GM18867 (cell line): ENCODE measurements at regions not wholly inside any gene's neighbourhood (a gene's known extent, or its start where the extent isn't known, plus 50 kb on each side); places are given as distances from the start of the nearest gene placed in this dataset.
A peak's percentile ranks its signal among the peaks of the same experiment; 100 is the strongest.
"Not testable (repeated sequence)": the region's sequence is repeated elsewhere in the genome, so short reads cannot be mapped to it uniquely, and the experiment has no call there.

Experiments used
- ATAC-seq: cut with Tn5 transposase; IDR thresholded peaks from one replicate; pipeline ENCODE4 v1.9.1; 2021; ENCODE audit warnings: mild to moderate bottlenecking, moderate library complexity; ENCODE audit not compliant: unreplicated experiment

GRCh38 chr7:150045596-150045995 is 171.8 kb downstream of the ATP6V0E2 start:
- not testable (repeated sequence) for ATAC-seq

- not testable (repeated sequence) for ATAC-seq
Observed at GRCh38 chr7:150046290-150047194, 172.8 kb downstream of the ATP6V0E2 start.

- not testable (repeated sequence) for ATAC-seq
Observed at GRCh38 chr7:150047329-150047728, 173.6 kb downstream of the ATP6V0E2 start.

GRCh38 chr7:150047772-150048171 is 174.0 kb downstream of the ATP6V0E2 start:
- ATAC-seq = not testable (repeated sequence)

DNA sequence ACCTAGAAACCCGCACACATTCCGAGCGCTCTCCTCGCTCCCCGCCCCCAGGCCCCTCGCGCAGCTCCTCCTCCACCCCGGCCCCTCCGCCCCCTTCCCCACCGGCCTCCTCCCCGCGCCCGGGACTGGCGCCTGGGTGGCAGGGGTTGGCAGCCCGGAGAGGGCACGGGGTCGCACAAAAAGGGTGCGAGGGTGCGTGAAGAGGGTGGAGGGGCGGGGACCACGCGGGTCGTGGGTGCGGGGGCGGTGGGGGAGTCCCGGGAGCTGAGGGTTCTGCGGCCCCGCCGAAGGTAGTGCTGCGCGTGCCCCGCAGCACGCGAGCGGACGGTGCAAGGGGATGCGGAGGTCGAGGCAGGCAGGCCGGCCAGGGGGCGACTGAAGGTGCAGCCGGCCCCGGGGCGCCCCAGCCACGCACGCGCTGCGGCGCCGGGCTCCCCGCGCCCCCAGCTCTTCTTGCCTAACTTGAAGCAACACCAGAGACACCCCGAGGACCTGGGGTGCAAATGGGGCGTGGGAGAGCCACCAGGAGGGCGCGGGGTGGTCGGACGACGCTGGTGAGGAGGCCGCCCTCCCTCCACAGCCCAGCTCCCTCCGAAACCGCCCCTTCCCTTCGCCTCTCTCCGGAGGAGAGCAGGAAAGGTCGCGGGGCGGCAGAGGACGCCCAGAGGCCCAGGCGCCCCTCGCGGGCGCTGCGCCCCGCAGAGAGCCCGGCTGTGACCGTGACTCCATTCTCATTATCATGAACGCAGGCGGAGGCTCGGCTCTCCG is 174.7 kb downstream of the ATP6V0E2 start:
- not testable (repeated sequence) for ATAC-seq

DNA sequence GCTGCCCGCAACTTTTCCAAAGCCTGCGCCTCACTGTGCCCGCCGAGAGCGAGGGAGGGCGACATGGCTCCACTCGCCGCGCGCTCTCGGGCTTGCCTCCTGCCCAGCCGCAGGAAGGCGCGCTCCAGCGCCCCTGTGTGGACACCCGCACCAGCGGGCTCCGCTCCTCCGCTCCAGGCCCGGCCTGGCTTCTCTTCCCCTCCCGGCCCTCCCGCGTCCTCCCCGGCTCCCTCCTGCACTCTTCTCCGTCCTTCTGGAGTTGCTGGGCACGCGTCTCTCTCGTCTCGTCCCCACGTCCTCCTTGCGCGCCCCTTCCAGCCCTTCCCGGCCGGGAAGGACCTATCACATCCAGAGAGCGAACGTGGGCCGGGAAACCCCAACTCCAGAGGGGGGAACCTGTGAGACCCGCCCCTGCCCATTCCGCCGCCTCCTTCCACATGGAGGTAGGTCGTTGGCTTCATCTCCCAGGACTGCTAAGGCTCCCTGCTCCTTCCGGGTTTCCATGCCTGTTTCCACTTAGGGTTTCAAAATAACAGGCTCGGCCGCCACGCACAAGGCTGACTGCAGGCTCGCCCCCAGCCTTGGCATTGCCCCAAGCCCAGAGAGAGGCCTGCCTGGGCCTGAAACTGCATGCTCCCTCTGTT is 175.4 kb downstream of the ATP6V0E2 start:
- not testable (repeated sequence) for ATAC-seq

GRCh38 chr7:150053396-150053795 is 179.6 kb downstream of the ATP6V0E2 start:
- not testable (repeated sequence) for ATAC-seq

DNA sequence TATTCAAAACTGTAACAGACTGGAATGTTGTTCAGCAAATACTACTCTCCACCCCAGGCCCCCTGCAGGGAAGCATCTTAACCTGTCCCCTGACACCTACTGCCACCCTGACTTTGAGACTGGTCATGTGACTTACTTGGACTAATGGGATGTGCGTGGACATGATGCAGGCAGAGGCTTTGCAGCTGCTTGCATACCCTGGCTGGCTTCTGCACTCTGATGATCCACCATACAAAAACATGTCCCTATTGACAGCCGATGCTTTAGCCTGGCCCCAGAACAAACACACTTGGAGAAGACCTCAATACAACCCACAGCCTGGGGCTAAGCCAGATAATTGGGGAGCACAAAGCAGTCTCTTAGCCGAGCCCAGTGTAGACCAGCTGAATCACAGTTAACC is 180.5 kb downstream of the ATP6V0E2 start:
- ATAC-seq = not testable (repeated sequence)

DNA sequence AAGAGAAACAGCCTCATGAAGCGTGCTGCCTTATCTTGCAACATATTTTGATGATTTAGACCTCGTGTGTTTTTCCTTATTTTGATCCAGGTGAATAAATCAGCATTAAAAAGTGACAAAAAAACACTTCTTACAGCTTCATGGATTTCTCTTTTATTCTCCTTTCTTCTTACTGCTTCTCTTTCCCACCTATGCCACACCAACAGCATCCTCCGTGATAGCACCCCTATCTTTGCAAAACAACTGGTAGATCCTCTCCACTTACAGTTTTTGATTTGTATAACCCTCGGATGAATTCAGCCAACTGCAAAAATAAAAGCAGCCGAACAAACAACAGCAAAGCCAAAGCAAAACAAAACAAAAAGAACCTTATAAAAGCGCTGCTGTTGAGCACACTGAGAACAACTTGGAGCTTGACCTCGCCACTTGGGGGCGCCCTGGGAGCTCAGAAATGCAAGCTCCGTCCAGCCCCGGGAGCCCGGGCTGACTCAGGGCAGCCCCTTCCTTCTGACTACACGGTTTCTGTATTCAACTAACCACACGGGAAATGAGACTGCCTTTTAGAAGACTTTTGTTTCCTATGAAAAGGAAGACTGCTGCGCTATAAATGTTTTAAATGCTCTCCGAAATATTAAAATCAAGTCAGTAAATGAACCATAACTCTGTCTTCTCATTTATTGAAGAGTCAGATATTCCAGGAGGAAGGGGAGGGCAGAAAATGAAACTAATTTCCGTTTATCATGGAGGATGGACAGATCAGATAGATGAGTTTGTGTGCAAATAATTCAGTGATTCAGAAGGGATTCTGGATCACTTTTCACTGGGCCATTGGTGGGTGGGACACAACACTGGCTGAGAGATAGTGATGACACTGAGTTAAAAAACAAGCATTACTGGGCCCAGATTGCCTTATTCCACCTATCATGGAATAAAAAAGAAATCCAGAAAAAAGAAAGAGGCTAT is 186.8 kb downstream of the ATP6V0E2 start:
- ATAC-seq = peak; percentile 99

DNA sequence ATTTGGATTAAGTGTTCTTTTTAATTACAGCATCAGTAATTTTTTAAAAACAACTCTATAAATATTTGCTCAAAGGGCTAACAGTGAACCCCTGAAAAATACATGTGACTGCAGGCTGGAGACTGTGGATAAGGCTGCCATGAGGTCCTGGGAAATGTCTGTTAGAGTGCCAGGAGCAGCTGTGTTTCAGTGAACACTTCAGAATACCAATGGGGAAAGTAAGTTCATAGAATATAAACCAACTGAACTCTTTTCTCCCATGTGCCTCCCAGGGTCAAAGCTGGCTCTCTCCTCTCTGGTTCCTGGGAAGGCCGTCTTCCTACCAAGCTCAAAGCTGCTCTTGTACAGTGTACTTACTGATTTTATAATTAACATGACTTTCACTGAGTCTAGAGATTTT is 189.4 kb downstream of the ATP6V0E2 start:
- ATAC-seq = not testable (repeated sequence)

DNA sequence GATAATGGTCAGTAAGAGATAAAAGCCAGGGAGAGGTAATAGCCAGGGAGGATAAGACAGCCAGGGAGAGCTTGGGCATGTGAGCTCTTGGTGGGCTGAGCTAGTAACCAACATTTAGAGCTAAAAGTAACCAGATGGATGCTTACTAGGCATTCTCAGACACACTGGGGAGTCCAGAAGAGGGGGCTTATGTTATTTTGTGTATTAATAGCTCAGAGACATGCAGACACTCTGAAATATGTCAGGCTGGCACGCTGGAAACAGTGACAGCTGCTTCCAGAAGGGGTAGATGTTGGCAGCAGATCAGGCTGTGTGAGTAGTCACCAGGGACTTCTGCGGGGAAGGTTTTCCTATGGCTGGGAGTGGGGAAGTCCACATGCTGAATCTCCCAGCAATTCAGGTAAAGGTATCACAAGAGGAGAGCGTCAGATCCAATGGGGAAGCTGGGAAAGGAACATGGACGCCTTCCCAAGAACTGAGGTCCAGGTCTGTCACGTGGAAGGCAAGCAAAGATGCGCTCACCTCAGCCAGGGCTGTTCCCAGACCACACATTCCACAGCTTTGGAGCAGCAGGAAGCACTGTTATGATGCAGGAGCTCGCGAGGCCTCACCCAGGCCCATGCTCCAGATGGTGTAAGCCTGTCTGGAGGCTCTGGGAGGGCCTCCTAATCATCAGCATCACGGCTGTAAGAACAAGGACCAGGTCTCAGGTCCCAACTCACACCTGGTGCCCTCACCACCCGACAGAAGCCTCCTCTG is 196.0 kb downstream of the ATP6V0E2 start:
- not testable (repeated sequence) for ATAC-seq

GRCh38 chr7:150077543-150077942 is 203.8 kb downstream of the ATP6V0E2 start:
- ATAC-seq = not testable (repeated sequence)

DNA sequence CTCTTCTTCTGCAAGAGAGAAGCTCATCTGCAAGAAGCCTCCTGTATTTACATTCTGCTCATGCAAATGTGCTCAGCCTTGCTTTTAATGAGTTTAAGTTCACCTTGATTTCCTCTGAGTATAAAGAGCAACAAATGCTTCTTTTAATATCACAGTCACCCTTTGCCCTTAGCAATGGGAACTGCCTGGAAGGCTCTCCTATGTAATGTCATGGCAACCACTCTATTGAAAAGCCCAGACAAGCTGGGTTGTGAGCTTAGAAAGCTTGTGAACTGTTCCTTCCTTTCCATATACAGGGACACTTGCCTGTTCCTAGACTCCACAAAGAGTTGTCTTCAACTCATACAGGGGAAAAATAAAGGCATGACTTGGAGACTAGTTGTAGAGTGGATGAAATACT is 208.1 kb downstream of the ATP6V0E2 start:
- ATAC-seq = not testable (repeated sequence)

DNA sequence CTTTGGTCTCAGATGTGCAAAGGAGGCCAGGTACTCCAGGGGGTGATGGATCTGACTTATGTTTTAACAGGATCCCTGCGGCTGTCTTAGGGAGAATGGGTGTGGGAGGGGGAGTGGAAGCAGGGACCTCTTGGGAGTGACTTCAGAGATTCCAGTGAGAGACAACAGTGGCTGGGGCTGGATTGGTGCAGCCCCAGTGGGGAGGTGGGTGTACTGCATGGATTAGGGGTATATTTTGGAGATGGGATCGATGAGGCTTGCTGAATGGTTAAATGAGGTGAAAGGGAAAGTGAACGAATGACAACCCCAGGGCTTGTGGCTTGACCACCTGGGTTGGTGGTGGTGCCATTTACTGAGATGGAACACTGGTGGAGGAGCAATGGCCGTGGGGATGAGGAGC is 211.0 kb downstream of the ATP6V0E2 start:
- not testable (repeated sequence) for ATAC-seq

DNA sequence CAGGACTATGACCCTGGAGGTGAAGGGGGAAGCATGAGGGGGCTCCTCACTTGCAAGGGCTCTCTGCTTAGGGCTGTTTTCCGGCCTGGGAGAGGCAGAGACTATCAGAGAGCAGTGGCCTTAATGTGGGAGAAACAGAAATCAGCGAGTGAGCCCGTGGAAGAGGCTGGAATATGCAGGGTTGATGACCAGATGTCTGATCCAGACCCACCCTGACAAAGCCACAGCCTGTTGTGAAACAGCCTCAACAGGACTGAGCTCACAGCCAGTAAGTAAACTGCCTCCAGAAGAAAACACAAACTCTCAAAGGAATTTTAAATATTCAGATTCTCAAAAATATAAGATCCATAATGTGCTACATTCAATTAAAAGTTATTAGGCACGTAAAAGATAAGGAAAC is 213.7 kb downstream of the ATP6V0E2 start:
- not testable (repeated sequence) for ATAC-seq

DNA sequence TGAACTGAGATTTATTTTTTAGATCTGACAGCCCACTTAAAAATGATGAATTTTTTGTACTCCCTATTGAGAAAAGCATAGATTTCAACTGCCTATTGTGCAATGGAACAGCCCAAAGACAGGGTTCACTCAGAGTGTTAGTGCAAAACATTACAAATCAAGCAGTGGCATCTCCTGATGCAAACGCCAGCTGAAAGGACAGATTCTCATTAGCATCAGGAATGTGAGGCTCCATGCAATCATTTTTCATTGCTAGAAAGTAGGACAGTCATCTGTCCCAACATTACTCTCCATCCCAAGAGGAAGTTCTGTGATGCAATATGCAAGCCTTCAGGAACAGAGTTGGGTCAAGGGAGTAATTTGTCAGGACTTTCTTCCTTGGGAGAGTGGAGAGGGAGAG is 215.4 kb downstream of the ATP6V0E2 start:
- ATAC-seq = not testable (repeated sequence)

GRCh38 chr7:150090776-150091175 is 217.0 kb downstream of the ATP6V0E2 start:
- ATAC-seq = not testable (repeated sequence)

- not testable (repeated sequence) for ATAC-seq
Observed at GRCh38 chr7:150093897-150094296, 220.1 kb downstream of the ATP6V0E2 start.
